Stomach (tissue), 4 donors: ENCODE measurements at regions not wholly inside any gene's neighbourhood (a gene's known extent, or its start where the extent isn't known, plus 50 kb on each side); places are given as distances from the start of the nearest gene placed in this dataset.

Source experiments
- CTCF ChIP-seq, 7 experiments: fragments of 450-650 bp in 4 of 7; fragments of 200-600 bp in 3 of 7; sonication (generic) in 3 of 7; IDR thresholded peaks; one replicate each; pipeline ENCODE4 v1.5.1; 2016 to 2019; ENCODE audit warnings: antibody characterized with exemption in 7 of 7, control low read depth in 2 of 7, mild to moderate bottlenecking in 1 of 7
- EP300 ChIP-seq: sonication (generic); formaldehyde crosslinking; IDR thresholded peaks from one replicate; pipeline ENCODE4 v1.6.1; 2017; ENCODE audit warnings: antibody characterized with exemption
- POLR2A ChIP-seq, 4 donors: fragments of 450-650 bp; IDR thresholded peaks; one replicate each; pipeline ENCODE4 v1.6.1; 2016; ENCODE audit warnings: antibody characterized with exemption in 4 of 4, control low read depth in 2 of 4, mild to moderate bottlenecking in 1 of 4, moderate library complexity in 1 of 4

DNA sequence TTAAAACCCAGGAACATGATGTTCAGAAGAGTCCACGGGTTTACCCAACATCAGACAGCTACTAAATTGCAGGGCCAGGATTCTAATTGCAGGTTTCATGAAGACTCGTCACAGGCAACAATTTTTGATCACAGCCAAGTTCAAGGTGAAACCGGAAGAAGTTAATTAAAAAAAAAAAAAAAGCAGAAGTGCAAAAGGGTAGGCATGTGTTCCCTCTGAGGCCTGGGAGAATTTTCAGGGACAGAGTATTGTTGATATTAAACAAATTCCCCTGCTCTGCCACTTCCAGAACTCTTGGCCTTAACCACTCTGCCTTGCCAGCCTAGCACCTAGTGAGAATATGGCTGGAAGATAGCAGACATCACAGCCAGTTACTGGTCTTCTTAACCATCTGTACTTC lies 99.4 kb upstream of the TRIB2 start:
- TF ChIP-seq EP300 (no peak), CTCF (IDR thresholded peaks at IDR 0.05) (no peak), POLR2A (IDR thresholded peaks at IDR 0.05) (no peak)
